ENCODE measurements at regions not wholly inside any gene's neighbourhood (a gene's known extent, or its start where the extent isn't known, plus 50 kb on each side); places are given as distances from the start of the nearest gene placed in this dataset.

DNA sequence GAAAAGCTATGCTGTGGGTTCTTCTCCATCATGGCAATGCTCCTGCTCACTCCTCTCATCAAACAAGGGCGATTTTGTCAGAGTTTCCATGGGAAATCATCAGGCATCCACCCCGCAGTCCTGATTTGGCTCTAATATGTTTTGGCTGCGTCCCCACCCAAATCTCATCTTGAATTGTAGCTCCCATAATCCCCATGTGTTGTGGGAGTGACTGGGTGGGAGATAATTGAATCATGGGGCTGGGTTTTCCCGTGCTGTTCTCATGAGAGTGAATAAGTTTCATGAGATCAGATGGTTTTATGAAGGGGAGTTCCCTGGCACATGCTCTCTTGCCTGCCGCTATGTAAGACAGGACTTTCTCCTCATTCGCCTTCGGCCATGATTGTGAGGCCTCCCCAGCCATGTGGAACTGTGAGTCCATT is 163.8 kb downstream of the GADD45G start:
- DNase-seq (ENCODE audit: low read depth): no peak

DNA sequence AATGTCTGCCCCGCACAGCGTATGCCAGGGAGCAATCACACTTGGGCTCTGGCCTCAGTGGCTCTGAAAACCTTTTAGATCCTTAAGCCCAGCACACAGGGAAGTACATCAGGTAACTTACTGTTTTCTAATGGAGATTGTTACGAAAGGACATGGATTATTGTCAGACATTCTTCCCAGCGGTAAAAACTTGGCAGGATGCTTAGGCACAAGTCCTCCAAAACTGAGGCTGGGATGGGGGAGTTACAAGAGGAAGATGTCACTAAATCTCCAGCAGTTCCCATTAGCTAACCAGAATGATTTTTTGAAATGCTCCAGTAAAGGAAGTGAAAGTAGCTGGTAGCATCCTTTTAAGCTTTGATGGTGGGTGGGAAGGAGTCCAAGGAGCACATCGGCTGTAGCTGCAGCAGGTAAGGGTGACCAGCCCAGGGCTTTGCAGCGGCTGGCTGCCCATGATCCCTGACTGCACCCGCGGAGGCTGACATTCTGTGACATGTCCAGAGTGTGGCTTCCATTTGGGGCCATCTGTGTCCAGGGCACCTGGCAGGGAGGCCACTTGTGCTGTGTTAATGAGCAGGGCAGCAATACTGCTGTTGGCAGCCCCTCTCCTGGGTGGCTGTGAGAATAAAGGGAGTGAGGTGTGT is 165.8 kb downstream of the GADD45G start:
- no peak for DNase-seq (ENCODE audit: low read depth)

DNA sequence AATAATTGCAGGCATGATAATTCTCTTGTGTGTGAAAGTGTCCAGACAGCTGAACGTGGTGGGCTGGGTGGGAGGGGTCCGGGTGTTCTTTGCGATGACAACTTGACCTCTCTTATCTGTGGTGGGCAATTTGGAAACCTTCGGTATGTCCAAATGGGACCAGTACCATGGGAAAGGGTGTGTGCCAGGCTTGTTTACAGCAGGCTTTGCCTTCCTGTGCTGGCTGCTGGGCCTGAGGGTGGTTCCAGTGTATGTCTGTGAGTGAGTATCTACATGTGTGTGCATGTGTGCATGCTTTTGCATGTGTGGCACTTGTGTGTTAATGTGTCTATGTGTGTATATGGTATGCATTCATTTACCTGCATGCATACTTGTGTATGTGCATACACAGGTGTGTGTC is 166.4 kb downstream of the GADD45G start:
- DNase-seq (ENCODE audit: low read depth): no peak

DNA sequence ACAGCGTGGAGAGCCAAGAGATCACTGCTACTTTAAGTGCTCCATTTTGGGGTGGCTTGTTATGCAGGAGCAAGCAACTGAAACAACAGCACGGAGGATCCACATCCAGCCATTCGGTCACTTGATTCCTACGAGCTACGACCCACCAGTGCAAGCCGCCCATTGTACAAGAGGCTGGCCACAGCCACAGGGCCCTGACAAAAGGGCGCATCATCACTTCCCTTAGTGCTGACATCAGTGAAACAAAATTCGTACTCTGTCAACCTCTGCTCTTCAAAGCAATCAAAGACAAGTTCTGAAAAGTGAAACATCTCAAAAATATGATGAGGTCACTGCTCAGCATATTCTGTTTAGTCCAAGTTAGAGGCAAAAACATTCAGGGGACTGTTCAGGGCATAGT is 168.4 kb downstream of the GADD45G start:
- DNase-seq (ENCODE audit: low read depth): no peak

DNA sequence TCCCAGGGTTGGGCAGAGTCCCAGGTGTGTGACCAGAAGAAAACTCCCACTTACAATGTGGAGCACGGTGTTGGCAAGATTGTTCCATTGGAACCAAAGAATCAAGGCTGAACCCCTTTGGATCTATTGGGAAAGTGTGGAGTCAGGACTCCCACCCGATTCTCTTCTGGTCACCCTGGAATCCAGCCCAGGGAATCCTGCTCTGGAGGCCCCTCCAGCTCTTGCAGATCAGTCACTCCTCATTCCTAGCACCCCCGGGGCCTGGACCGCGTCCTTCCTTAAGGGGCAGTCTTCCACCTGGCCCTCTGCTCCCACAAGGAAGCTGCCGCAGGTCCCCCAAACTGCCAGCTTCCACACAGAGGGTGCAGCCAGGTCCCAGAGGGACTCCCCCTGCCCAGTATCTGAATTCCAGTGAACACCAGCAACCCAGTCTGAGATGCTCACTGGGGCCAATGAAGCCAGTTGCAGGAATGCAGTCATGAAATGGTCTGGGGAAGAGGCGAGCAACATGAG is 170.1 kb downstream of the GADD45G start:
- DNase-seq (ENCODE audit: low read depth): no peak

DNA sequence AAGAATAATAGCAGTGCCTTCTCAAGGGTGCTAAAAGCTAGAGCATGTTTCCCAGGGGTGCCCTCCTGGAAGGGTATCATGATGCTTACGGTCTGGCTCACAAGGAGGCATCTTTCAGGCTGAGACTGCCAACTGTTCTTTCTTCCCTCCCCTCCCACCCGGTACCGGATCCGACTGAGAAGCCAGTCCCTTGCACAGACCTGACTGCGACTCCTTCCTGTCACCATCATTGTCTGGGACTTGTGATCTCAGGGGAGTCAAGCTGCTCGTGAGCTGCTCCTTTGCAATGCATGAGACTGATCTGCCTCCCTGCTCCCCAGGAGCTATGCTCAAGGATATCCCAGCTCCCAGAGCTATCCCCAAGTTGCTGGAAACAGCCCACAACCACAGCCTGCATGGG is 170.8 kb downstream of the GADD45G start:
- DNase-seq (ENCODE audit: low read depth): no peak

DNA sequence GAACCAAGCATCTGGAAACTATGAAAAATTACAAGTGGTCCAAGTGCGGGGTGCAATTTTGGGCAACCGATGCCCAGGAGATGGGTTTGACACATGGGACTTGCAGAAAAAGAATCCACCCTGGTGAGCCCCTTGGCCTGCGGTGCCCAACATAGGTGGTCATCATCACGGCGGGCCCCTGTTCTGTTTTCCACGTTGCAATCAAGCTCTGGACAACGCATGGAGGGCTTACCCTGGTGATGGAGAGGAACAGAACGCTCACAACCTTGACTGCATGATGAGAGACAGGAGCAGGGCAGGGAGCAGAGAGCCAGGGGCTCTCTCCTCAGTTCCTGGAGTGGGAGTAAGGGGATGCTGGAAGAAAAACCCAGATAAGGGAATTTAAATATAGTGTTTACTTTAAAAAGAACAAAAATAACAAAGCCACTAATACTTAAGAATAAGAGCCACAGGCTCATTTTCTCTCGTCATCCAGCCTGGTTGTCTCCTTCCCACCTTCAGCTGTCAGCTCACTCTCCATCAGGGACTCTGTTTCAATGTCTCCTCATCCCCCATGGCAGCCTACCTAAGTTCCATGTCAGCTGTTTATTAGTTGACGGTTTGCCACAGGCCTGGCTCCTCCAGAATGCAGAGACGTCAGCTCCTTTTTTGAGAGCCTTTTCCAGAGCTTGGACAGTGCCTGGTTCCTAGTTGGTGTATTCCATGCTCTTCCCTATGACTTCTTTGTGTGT is 172.1 kb downstream of the GADD45G start:
- DNase-seq (ENCODE audit: low read depth): no peak

DNA sequence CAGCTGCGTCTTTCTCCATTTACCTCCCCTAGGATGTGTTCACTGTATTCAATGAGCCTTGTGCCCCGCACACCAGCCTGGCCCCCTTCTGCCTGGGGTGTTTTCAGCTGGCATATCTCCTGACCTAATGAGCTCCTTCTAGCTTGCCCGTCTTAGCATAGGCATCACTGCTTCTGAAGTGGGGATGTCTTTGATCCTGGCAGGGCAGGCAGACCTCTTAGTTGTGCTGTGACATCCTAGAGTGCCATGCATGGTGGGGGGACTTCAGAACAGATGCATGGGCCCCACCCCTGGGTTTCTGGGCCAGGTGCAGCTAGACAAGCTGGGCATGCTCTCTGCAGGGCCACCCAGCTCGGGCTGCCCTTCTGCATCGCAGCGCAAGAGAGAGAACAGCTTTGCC is 172.7 kb downstream of the GADD45G start:
- DNase-seq (ENCODE audit: low read depth): no peak

DNA sequence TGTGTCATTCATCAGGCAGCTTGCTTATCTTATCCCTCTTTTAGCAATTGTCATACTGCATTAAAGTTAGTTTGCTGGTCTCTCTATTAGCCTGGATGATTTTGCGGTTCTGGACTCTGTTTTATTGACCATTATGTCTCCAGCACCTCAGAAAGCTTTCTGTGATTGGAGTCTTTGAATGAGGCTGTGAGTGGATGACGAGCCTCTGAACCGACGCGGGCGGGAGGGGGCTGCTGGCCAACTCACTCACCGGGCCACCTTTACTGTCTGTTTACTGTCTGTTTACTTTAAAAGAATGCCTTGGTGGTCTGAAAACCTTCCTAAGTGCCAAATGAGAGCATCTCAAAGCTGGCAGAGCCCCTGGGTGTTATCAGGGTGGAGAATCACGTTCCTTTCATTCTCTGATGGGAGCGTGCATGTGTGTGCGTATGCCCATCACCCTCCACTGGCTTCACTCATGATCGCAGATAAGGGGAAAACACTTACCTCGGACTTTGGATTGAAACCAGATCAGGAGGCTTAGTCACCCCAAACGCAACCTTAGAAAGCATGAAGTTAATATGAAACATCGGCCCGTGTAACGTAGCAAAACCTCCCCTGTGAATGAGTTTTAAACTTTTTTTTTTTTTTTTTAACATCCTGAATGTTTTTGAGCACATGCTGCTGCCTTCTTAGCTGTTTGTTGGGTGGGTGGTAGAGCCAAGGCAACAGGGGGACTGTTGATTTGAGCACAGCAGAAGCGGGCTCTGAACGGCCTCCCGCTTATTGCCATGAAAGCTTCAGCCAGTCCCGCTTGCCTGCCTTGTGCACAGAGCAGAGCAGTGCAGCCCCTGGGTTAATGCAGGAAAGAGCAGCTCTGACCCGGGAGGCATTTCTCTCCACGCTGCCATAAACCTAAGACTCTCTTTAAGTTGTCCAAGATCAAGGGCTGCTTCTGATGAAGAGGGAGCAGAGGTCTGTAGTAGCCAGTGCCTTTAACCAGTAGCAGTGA is 173.6 kb downstream of the GADD45G start:
- no peak for DNase-seq (ENCODE audit: low read depth)

DNA sequence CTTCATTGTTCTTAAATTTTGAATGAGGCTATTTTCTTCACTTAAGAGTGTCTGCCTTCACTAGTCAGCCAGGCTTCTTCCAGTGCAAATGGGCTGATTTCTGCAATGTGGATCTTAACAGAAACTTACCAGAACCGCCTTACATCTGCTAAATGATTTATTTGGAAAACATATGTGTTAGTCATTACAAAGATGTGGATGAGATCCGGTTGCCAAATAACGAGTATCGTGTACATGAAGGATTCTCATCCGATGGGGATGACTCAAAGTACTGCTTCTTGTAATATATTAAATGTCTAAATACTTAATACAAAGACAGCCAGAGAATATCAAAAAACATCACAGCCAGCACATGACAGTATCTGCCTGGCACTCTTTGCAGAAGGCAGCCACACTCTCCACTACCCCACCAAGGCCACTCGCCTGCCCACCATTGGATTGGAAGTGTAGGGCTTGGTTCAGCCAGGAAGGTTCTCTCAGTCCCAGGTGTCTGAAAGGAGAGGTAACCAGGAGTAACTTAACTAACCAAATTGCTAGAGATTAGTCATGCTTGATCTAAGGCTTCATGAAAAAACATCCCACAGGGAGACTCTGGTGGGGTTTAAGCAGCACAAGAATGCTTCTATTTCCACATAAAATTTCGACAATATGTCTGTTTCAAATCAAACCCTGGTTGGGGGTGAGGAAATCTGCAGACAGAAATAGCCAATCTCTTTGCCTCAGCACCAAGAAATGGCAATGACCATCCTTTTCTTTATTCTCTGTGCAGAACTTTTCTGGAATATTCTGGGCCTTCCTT is 174.8 kb downstream of the GADD45G start:
- DNase-seq (ENCODE audit: low read depth): no peak

DNA sequence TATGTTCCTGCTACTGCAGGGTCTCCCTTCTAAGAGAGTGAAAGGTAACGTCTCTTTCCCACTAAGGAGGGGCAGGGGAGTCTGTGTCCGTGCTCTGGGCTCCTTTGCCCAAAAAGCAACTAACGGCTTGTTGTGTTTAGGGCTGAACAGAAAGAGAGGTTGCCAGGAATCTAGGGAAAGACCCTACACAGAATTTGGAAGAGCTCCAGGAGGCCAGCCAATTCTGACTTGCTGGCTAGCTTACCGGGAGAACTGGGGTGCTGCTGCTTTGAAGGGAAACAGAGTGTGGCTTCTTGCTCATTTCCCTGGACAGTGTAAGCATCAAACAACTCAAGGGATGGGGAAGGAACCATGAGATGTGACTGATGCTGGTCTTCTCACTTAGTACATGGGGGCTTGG is 176.1 kb downstream of the GADD45G start:
- no peak for DNase-seq (ENCODE audit: low read depth)

DNA sequence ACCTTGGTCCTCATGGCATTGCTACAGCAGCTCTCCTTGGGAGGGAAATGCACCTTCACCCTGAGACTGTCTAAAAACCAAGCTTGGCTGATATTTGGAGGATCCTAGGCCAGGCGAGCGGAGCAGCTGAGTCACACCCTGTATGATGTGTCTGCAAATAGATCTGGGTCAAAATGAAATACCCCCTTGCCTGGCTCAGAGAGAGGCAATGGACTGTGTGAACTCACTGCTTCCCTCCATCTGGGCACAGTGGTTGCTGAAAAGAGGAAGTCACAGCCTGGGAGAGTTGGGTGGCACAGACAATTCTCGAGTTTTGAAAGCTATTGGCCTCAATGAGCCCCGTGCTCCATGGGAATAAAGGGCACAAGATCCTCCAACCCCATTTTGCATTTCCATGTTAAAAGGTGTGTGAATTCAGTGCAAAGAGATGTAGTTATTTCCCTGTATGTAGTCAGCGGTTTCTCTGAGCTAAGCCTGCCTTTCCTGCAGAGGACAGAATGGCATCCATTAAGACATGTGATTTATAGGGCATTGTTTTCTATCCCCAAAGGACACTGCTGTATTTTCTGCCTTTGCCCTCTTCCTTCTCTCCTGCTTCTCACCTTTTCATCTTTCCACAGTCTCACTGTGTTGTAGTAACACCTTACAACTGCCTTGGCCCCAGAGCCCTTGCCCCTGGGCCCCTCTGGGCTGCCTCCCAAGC is 177.2 kb downstream of the GADD45G start:
- no peak for DNase-seq (ENCODE audit: low read depth)

DNA sequence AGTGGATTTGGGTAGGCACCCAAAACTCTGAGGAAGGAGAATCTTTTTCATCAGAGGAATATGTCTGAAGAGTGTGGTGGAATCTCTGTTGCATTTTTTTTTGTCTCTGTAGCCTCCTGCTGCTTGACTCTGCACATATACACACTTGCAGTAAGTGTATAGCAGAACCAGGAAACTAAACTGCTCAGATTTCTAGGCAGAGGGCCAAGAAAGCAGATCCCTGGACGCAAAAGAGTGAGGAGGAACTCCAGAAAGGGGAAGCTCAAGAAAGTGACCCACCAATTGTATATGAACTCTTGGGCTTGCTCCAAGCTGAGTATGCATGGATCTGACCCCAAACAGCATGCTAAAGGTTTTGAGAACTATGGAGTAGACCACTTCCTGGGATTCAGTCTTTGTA is 181.8 kb downstream of the GADD45G start:
- DNase-seq (ENCODE audit: low read depth): no peak

DNA sequence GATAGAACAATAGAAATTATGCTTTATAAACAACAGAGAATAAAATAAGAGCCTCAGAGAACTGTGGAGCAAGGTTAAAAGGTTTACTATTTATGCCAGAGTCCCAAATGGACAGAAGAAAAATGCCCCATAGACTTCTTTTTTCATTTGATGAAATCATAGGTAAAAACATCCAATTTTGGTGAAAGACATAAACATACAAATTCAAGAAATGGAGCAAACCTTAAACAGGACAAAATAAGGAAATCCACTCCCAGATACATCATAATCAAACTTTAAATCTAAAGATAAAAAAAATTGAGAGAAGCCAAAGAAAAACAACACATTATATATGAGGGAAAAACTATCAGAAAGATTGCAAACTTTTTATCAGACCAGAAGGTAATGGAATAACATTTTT is 182.8 kb downstream of the GADD45G start:
- no peak for DNase-seq (ENCODE audit: low read depth)

DNA sequence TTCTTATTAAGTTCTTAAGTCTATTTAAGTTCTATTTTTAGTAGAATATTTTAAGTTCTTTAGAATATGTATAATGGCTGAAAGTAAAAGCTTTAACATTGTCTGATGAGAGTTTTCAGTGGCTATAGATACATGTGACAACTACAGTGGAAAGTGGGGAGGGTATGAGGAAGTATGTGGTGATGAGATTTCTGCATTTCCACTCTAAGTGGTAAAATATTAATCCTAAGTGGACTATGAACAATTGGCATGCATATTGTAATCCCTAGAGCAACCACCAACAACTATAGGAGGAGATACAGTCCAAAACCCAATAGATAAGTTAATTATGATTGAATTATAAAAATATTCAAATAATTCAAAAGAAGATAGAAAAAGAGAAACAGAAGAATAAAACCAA is 183.6 kb downstream of the GADD45G start:
- no peak for DNase-seq (ENCODE audit: low read depth)

DNA sequence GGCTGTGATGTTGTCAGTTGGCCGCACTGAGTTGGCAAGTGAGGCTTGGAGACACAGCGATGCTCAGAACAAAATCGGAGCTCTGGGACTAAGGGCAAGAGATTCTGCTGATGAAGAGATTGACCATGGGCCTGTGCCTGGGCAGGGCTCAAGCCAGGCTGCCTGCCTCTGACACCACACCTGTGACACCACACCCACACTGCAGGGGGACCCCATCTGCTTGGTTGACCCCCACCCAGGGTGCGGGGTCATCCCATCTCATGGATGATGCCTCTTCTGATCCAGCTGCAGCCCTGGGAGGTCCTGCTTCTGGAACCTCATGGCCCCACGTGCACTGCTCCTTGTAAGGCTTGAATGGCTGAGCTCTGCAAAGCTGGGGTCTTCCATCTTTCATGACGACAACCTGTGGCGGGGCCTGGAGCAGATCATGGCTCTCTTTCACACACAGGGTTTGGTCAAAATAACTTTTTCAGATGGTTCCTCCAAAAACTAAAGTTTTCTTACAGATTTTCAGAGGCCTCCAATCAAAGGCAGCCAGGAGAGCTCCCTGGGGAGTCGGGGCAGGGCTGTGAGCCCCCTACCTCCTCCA is 185.2 kb downstream of the GADD45G start:
- DNase-seq (ENCODE audit: low read depth): no peak

DNA sequence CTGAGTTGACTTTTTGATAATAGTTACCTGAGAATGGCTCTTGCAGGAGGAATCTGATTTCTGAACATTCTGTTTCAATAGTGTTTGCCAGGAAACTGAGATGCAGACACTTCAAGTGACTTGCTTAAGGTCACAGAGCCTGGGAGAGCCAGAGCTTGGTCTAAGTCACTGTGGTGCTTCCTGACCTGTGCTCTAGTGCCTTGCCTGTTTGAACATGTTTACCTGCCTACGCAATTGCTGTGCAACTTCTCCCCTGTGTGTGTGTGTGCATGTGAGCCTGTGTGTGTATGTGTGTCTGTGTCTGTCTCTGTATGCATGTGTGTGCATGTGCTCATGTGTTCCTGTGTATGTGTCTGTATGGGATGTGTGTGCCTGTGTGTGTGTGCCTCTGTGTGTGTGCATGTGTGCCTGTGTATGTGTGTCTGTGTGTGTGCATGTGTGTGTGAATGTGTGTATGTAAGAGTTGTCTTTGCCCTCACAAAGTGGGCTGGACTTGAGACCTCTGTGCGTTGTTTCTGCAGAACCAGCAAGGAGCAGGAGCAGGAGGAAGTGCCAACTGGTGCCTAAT is 185.8 kb downstream of the GADD45G start:
- no peak for DNase-seq (ENCODE audit: low read depth)

DNA sequence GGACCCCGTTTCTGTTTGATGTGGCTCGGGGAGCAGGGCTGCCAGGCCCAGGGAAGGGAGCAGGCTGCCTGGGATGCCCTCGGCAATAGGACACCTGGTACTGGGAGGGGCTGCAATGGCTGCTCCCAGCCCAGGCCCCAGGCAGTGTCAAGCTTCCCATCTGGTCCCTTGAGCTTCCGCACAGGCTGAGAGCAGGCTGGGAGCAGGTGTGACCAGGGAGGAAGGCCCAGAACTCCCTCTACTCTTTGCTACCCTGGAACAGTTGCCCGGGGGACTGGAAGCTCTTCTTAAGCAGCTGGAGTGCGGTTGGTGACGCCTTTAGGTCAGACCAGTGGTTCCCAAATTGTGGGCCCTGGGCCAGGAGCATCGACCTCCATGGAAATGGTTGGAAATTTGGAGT is 186.9 kb downstream of the GADD45G start:
- DNase-seq (ENCODE audit: low read depth): no peak

DNA sequence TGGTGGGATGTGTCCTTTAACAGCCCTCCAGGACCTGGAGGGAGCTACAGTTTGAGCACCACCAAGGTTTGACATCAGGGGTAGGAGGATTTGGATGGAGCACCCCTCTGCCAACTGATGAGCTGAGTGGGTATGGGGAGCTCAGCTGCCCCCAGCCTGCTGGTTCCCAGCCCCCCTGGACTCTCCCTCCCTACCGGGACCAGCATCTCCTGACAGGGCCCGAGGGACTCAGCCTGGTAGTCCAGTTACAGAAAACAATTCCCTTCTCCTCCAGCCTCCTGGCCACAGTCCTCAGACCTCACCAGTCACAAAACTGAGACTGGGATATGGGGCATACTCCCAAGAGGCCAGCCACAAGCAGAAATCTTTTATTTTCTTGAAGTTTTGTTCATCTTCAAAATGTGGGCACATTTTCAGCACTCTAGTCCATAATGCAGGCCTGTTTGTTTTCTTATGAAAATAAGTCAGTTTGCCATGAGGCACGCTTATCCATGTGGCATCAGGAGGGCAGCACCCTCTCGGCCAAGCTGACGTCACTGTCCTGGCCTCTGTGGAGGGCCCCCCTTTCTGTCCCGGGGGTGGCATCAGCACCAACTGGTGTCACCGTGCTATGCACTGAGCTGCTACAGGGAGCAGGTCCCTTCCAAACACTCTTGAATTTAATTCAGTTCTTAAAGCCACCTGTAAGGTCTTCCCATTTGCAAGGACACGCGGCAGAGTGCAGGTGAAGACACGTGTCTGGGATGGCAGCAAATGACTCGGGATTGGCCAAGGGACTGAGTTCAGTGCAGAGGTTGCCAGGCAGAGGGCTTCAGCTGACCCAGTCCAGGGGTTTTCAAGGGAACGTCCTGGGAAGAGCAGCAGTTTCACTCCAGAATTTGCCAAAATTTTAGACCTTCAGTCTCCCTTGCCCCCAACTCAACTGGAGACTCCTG is 187.6 kb downstream of the GADD45G start:
- no peak for DNase-seq (ENCODE audit: low read depth)

All from stimulated activated CD8-positive, alpha-beta memory T cell treated with anti-CD3 and anti-CD28 coated beads, Interleukin-15, amount 100 ng/mL, for 1 hour (primary cell).